Endothelial cell of umbilical vein (primary cell): ENCODE measurements at regions not wholly inside any gene's neighbourhood (a gene's known extent, or its start where the extent isn't known, plus 50 kb on each side); places are given as distances from the start of the nearest gene placed in this dataset.

Source experiments
- BruUV-seq: library from RNA; stranded (reverse); fragments of 400-500 nt; replicated peaks from 2 replicates; lab custom pipeline; 2021; lab: Mats Ljungman, UMichigan
- CTCF ChIA-PET: fragments of 300-600, 350-600 bp; sonication (Branson Sonifier 250); formaldehyde crosslinking; loops from one replicate; lab custom pipeline; 2021; ENCODE audit warnings: antibody characterized with exemption, inconsistent platforms; lab: Charles Lee
- POLR2A ChIA-PET: fragments of 300-600, 350-600 bp; sonication (Branson Sonifier 250); formaldehyde crosslinking; loops from one replicate; lab custom pipeline; 2021; ENCODE audit warnings: antibody characterized with exemption, inconsistent platforms; lab: Charles Lee
- DNase-seq: peaks from one replicate; pipeline ENCODE4 v3.0.0-alpha.2; 2011; ENCODE audit warnings: low read depth, low spot score
- FAIRE-seq: peaks from 2 replicates; lab custom pipeline; 2011; peaks lifted over from hg19 to GRCh38; lab: Jason Lieb, UNC
- H2AFZ ChIP-seq: 2 replicates; pipeline ENCODE4 v1.6.0; 2012; ENCODE audit warnings: low read depth, low read length, control low read depth, inconsistent platforms
- H3K27ac ChIP-seq: 2 replicates; pipeline ENCODE4 v1.5.1; 2011; ENCODE audit warnings: low read depth, mild to moderate bottlenecking, control low read depth, low read length, moderate library complexity; ENCODE audit not compliant: insufficient read depth
- H3K27me3 ChIP-seq, 2 experiments: 2 replicates each; pipeline versions ENCODE4 v1.6.0 to v1.6.1; 2011; ENCODE audit warnings: low read length in 2 of 2, mixed read lengths in 1 of 2; ENCODE audit not compliant: control insufficient read depth in 2 of 2, insufficient read depth in 2 of 2
- H3K36me3 ChIP-seq, 2 experiments: 2 replicates in 1 of 2; 3 replicates in 1 of 2; pipeline ENCODE4 v1.5.1; 2011; ENCODE audit warnings: low read length in 2 of 2, mild to moderate bottlenecking in 1 of 2, moderate library complexity in 1 of 2; ENCODE audit not compliant: control insufficient read depth in 2 of 2, insufficient read depth in 2 of 2; ENCODE audit errors: extremely low read depth in 1 of 2
- H3K4me1 ChIP-seq: 3 replicates; pipeline ENCODE4 v1.5.1; 2011; ENCODE audit warnings: mild to moderate bottlenecking, low read length; ENCODE audit not compliant: control insufficient read depth, insufficient read depth; ENCODE audit errors: extremely low read depth
- H3K4me2 ChIP-seq: 2 replicates; pipeline ENCODE4 v1.6.1; 2011; ENCODE audit warnings: low read length, control low read depth, mixed read lengths; ENCODE audit not compliant: insufficient read depth
- H3K4me3 ChIP-seq, 3 experiments: fragments of 200-600 bp in 1 of 3; sonication (generic), shearing (Covaris generic) in 1 of 3; replicated peaks in 1 of 3; 2 replicates each; pipeline ENCODE4 v1.5.1; 2011 to 2016; ENCODE audit warnings: control low read depth in 3 of 3, low read length in 3 of 3, mild to moderate bottlenecking in 2 of 3, inconsistent platforms in 1 of 3, low read depth in 1 of 3, moderate library complexity in 1 of 3; ENCODE audit not compliant: insufficient read depth in 1 of 3
- H3K79me2 ChIP-seq: 2 replicates; pipeline ENCODE4 v1.6.0; 2012; ENCODE audit warnings: low read length, inconsistent platforms; ENCODE audit not compliant: control insufficient read depth, insufficient read depth
- H3K9ac ChIP-seq: replicated peaks from 2 replicates; pipeline ENCODE3; 2011; ENCODE audit warnings: low read length, control low read depth; ENCODE audit not compliant: insufficient read depth; ENCODE audit errors: extremely low read depth
- H3K9me1 ChIP-seq: replicated peaks from 3 replicates; pipeline ENCODE4 v1.6.0; 2011; ENCODE audit warnings: mild to moderate bottlenecking, low read length; ENCODE audit not compliant: control insufficient read depth, insufficient read depth; ENCODE audit errors: extremely low read depth
- H3K9me3 ChIP-seq: replicated peaks from 2 replicates; pipeline ENCODE4 v1.5.1; 2012; ENCODE audit warnings: low read length, inconsistent platforms; ENCODE audit not compliant: control insufficient read depth, insufficient read depth
- H4K20me1 ChIP-seq: replicated peaks from 2 replicates; pipeline ENCODE3; 2011; ENCODE audit warnings: mild to moderate bottlenecking, low read length; ENCODE audit not compliant: control insufficient read depth, insufficient read depth; ENCODE audit errors: extremely low read depth
- EZH2 ChIP-seq: IDR thresholded peaks from 2 replicates; pipeline ENCODE4 v1.6.1; 2012; ENCODE audit warnings: borderline replicate concordance, low read depth, mild to moderate bottlenecking, moderate library complexity, low read length, inconsistent platforms; ENCODE audit not compliant: severe bottlenecking
- FOS ChIP-seq: IDR thresholded peaks from 2 replicates; pipeline ENCODE4 v1.6.1; 2011; ENCODE audit warnings: mild to moderate bottlenecking, low read length, moderate library complexity, borderline replicate concordance; ENCODE audit not compliant: insufficient read depth
- GATA2 ChIP-seq: IDR thresholded peaks from 2 replicates; pipeline ENCODE4 v1.7.0; 2011; ENCODE audit warnings: low read depth, mild to moderate bottlenecking, moderate library complexity, mixed read lengths, low read length; ENCODE audit not compliant: insufficient read length, insufficient read depth
- JUN ChIP-seq: IDR thresholded peaks from 2 replicates; pipeline ENCODE4 v1.6.1; 2011; ENCODE audit warnings: borderline replicate concordance, low read depth; ENCODE audit not compliant: insufficient read length, insufficient read depth
- MYC ChIP-seq: IDR thresholded peaks from one replicate; pipeline ENCODE4 v1.6.1; 2011; ENCODE audit warnings: mild to moderate bottlenecking, low read depth, low read length
- POLR2A ChIP-seq: IDR thresholded peaks from 2 replicates; pipeline ENCODE4 v1.6.1; 2012; ENCODE audit warnings: low read depth, mild to moderate bottlenecking, control low read depth, low read length
- POLR2AphosphoS5 ChIP-seq: IDR thresholded peaks from 2 replicates; pipeline ENCODE4 v1.6.1; 2012; ENCODE audit warnings: low read depth, mild to moderate bottlenecking, control low read depth, low read length, moderate library complexity; ENCODE audit not compliant: insufficient read depth
- dilution Hi-C: fragments of 300-500 bp; cut with MboI; formaldehyde crosslinking; loops from one replicate; pipeline ENCODE4 v1.15.0; 2019; ENCODE audit warnings: low sequenced_read_pairs; ENCODE audit not compliant: extremely low pct_ligation_motif_present
- intact Hi-C: fragments of 100-400 bp; cut with micrococcal nuclease; formaldehyde crosslinking; loops from one replicate; pipeline ENCODE4 v1.10.0; 2022
- TF ChIP-seq, protein P1 (sequence below): IDR thresholded peaks from 2 replicates; pipeline ENCODE4 v1.6.1; 2011; ENCODE audit not compliant: insufficient read depth, insufficient read length
- TF ChIP-seq, protein P2 (sequence below), 2 donors: IDR thresholded peaks; 1 replicate in 1 of 2; 2 replicates in 1 of 2; pipeline ENCODE4 v1.5.1; 2011; ENCODE audit warnings: low read length in 2 of 2, mild to moderate bottlenecking in 2 of 2, moderate library complexity in 2 of 2, control low read depth in 1 of 2, inconsistent platforms in 1 of 2, low read depth in 1 of 2; ENCODE audit not compliant: insufficient read depth in 1 of 2; ENCODE audit errors: extremely low read depth in 1 of 2

GRCh38 chr1:226487921-226488320, 60.6 kb upstream of the STUM start:
- Histone ChIP-seq H3K4me3 (no peak overlapping the region), H2AFZ (no peak overlapping the region), H3K9ac (no peak overlapping the region), H3K4me2 (no peak overlapping the region), H3K27me3 (peaks cover 0 to 7% of the 10 kb centered on the region in 2 experiments), H3K36me3 (no peaks in the 10 kb centered on the region), H3K4me1 (no peaks in the 10 kb centered on the region), H3K79me2 (no peaks in the 10 kb centered on the region), H3K9me1 (no peaks in the 10 kb centered on the region), H3K27ac (no peak overlapping the region), H4K20me1 (no peaks in the 10 kb centered on the region), H3K9me3 (no peaks in the 10 kb centered on the region)
- FAIRE-seq (no peak), DNase-seq (no peak)
- dilution Hi-C loops (no loop called here), intact Hi-C loops (no loop called here)
- POLR2A ChIA-PET, result no interaction called here
- CTCF ChIA-PET, result no interaction called here
- TF ChIP-seq POLR2A (no peak), MYC (no peak), JUN (no peak), EZH2 (no peak)
- BruUV-seq, result no TSS peak

- TF ChIP-seq FOS (no peak), POLR2A (no peak), JUN (no peak), MYC (no peak), GATA2 (no peak), POLR2AphosphoS5 (no peak), EZH2 (no peak)
- TF ChIP-seq, protein P1, sequence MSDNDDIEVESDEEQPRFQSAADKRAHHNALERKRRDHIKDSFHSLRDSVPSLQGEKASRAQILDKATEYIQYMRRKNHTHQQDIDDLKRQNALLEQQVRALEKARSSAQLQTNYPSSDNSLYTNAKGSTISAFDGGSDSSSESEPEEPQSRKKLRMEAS, result no peak
- TF ChIP-seq, protein P2, sequence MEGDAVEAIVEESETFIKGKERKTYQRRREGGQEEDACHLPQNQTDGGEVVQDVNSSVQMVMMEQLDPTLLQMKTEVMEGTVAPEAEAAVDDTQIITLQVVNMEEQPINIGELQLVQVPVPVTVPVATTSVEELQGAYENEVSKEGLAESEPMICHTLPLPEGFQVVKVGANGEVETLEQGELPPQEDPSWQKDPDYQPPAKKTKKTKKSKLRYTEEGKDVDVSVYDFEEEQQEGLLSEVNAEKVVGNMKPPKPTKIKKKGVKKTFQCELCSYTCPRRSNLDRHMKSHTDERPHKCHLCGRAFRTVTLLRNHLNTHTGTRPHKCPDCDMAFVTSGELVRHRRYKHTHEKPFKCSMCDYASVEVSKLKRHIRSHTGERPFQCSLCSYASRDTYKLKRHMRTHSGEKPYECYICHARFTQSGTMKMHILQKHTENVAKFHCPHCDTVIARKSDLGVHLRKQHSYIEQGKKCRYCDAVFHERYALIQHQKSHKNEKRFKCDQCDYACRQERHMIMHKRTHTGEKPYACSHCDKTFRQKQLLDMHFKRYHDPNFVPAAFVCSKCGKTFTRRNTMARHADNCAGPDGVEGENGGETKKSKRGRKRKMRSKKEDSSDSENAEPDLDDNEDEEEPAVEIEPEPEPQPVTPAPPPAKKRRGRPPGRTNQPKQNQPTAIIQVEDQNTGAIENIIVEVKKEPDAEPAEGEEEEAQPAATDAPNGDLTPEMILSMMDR (IDR thresholded peaks at IDR 0.05; ENCODE audit: extremely low read depth in 1 of 2, insufficient read depth in 1 of 2, low read depth in 1 of 2, low read length in 2 of 2), result no peak
- no peak overlapping the region for H3K9ac ChIP-seq
- H3K4me1 ChIP-seq, result no peaks in the 10 kb centered on the region
- H3K9me1 ChIP-seq, result no peaks in the 10 kb centered on the region
- no TSS peak for BruUV-seq
- ChIA-PET CTCF (interaction anchor here (1.9 kb wide), 1 partner anchor 33 kb away, joined by 5 read pairs; no protein-coding TSS in a partner anchor), POLR2A (no interaction called here)
- intact Hi-C loops, result no loop called here
- H3K79me2 ChIP-seq, result no peaks in the 10 kb centered on the region
- DNase-seq (no peak), FAIRE-seq (no peak)
- no peak overlapping the region for H2AFZ ChIP-seq
- peaks cover 0 to 4% of the 10 kb centered on the region in 2 experiments for H3K27me3 ChIP-seq
- H4K20me1 ChIP-seq, result no peaks in the 10 kb centered on the region
- no peaks in the 10 kb centered on the region for H3K36me3 ChIP-seq
- H3K27ac ChIP-seq, result no peak overlapping the region
- H3K4me2 ChIP-seq, result no peak overlapping the region
- H3K4me3 ChIP-seq, result no peak overlapping the region
- H3K9me3 ChIP-seq, result no peaks in the 10 kb centered on the region
- dilution Hi-C loops, result no loop called here
These were observed 58.7 kb upstream of the STUM start for GRCh38 chr1:226489718-226490425.
